HepG2 (cell line): ENCODE measurements at regions not wholly inside any gene's neighbourhood (a gene's known extent, or its start where the extent isn't known, plus 50 kb on each side); places are given as distances from the start of the nearest gene placed in this dataset.

Experiments used
- ATAC-seq: fragments of 200-7000 bp; cut with Tn5 transposase; 3 replicates; pipeline ENCODE4 v1.9.1; 2020; ENCODE audit warnings: mild to moderate bottlenecking, moderate library complexity
- BruUV-seq: library from RNA; stranded (reverse); fragments of 400-500 nt; replicated peaks from 2 replicates; lab custom pipeline; 2021; lab: Mats Ljungman, UMichigan
- CTCF ChIA-PET: fragments of 300-600 bp; formaldehyde crosslinking; extraction: SDS; loops from one replicate; lab custom pipeline; 2021; ENCODE audit warnings: low total read pairs, inconsistent platforms, low intra/inter-chr PET ratio; lab: Yijun Ruan, JAX
- POLR2A ChIA-PET: fragments of 350-600 bp; sonication (Branson Sonifier 250); formaldehyde crosslinking; loops from one replicate; lab custom pipeline; 2020; ENCODE audit warnings: antibody characterized with exemption, inconsistent platforms; lab: Yijun Ruan, JAX
- DNase-seq: peaks from one replicate; pipeline ENCODE4 v3.0.0-alpha.2; 2015; ENCODE audit warnings: low spot score
- FAIRE-seq: peaks from 3 replicates; lab custom pipeline; 2011; peaks lifted over from hg19 to GRCh38; lab: Jason Lieb, UNC
- H2AFZ ChIP-seq: one replicate; pipeline ENCODE4 v1.6.1; 2011; ENCODE audit warnings: low read length, inconsistent platforms
- H3K27ac ChIP-seq: fragments of 300-600 bp; 3 replicates; pipeline ENCODE4 v1.8.0; 2011; ENCODE audit warnings: mixed run types, mild to moderate bottlenecking, mixed read lengths, low read length, inconsistent platforms; ENCODE audit not compliant: insufficient read depth; ENCODE audit errors: extremely low read length
- H3K27me3 ChIP-seq, 2 experiments: fragments of 200-600 bp in 1 of 2; 2 replicates in 1 of 2; 3 replicates in 1 of 2; pipeline versions ENCODE4 v1.6.0 to v1.8.0; 2011; ENCODE audit warnings: low read length in 2 of 2, mild to moderate bottlenecking in 2 of 2, moderate library complexity in 2 of 2, inconsistent platforms in 1 of 2; ENCODE audit not compliant: insufficient read depth in 2 of 2, control insufficient read depth in 1 of 2
- H3K36me3 ChIP-seq, 2 experiments: fragments of 200-600 bp in 1 of 2; replicated peaks in 1 of 2; 2 replicates in 1 of 2; 3 replicates in 1 of 2; pipeline versions ENCODE4 v1.5.1 to v1.8.0; 2011; ENCODE audit warnings: low read length in 2 of 2, inconsistent platforms in 1 of 2; ENCODE audit not compliant: insufficient read depth in 2 of 2, control insufficient read depth in 1 of 2
- H3K4me1 ChIP-seq: 2 replicates; pipeline ENCODE4 v1.5.1; 2012; ENCODE audit warnings: low read length, inconsistent platforms; ENCODE audit not compliant: insufficient read depth
- H3K4me2 ChIP-seq: 2 replicates; pipeline ENCODE4 v1.6.0; 2011; ENCODE audit warnings: low read depth, low read length, inconsistent platforms
- H3K4me3 ChIP-seq, 3 experiments: fragments of 200-600 bp in 1 of 3; sonication (generic), shearing (Covaris generic) in 1 of 3; replicated peaks in 1 of 3; 2 replicates each; pipeline ENCODE4 v1.5.1; 2011 to 2016; ENCODE audit warnings: low read length in 3 of 3, inconsistent platforms in 2 of 3, low read depth in 2 of 3, mild to moderate bottlenecking in 2 of 3, control low read depth in 1 of 3, mixed read lengths in 1 of 3; ENCODE audit not compliant: insufficient read depth in 1 of 3
- H3K79me2 ChIP-seq: one replicate; pipeline ENCODE4 v1.6.1; 2011; ENCODE audit warnings: low read length, inconsistent platforms; ENCODE audit not compliant: insufficient read depth
- H3K9ac ChIP-seq: 2 replicates; pipeline ENCODE4 v1.6.0; 2011; ENCODE audit warnings: mild to moderate bottlenecking, low read depth, low read length, inconsistent platforms; ENCODE audit not compliant: insufficient read depth
- H3K9me3 ChIP-seq: 2 replicates; pipeline ENCODE4 v1.5.1; 2012; ENCODE audit warnings: mild to moderate bottlenecking, low read length
- H4K20me1 ChIP-seq: 2 replicates; pipeline ENCODE4 v1.6.0; 2011; ENCODE audit warnings: inconsistent platforms, mild to moderate bottlenecking, low read length, moderate library complexity; ENCODE audit not compliant: insufficient read depth
- ATF1 ChIP-seq: IDR thresholded peaks from 2 replicates; pipeline ENCODE4 v1.6.1; 2016; ENCODE audit warnings: mild to moderate bottlenecking, control low read depth
- ATM ChIP-seq: fragments of 450-650 bp; IDR thresholded peaks from 2 replicates; pipeline ENCODE4 v1.7.1; 2017; ENCODE audit warnings: mild to moderate bottlenecking, borderline replicate concordance
- EHMT2 ChIP-seq: fragments of 200-600 bp; sonication (generic); IDR thresholded peaks from 2 replicates; pipeline ENCODE4 v1.7.0; 2017; ENCODE audit warnings: antibody characterized with exemption, low read depth, low read length, borderline replicate concordance
- FOSL2 ChIP-seq: sonication (generic); formaldehyde crosslinking; IDR thresholded peaks from 2 replicates; pipeline ENCODE4 v1.4.0; 2020; ENCODE audit warnings: missing genetic modification reagents
- MEF2D ChIP-seq: sonication (generic); formaldehyde crosslinking; IDR thresholded peaks from 2 replicates; pipeline ENCODE4 v1.5.1; 2020; ENCODE audit warnings: mild to moderate bottlenecking, missing genetic modification reagents
- RFXAP ChIP-seq: sonication (generic); formaldehyde crosslinking; IDR thresholded peaks from 2 replicates; pipeline ENCODE4 v1.4.0; 2020; ENCODE audit warnings: missing genetic modification reagents, borderline replicate concordance
- TBP ChIP-seq: sonication (generic); formaldehyde crosslinking; IDR thresholded peaks from 2 replicates; pipeline ENCODE4 v1.5.0; 2020; ENCODE audit warnings: missing genetic modification reagents
- ZBTB46 ChIP-seq: sonication (generic); formaldehyde crosslinking; IDR thresholded peaks from 2 replicates; pipeline ENCODE4 v1.4.0; 2020; ENCODE audit warnings: mild to moderate bottlenecking, missing genetic modification reagents, borderline replicate concordance
- WGBS: methylation state at CpG from one replicate; pipeline ENCODE4 v1.1.6; 2017; ENCODE audit warnings: low lambda C conversion rate; 5-methylcytosine and 5-hydroxymethylcytosine counted together
- in situ Hi-C: cut with HindIII; loops from 2 replicates; pipeline ENCODE4 v1.10.0; 2017; ENCODE audit warnings: low pct_unique_long_range_greater_than_20kb; ENCODE audit not compliant: extremely low pct_ligation_motif_present
- intact Hi-C: fragments of 100-400 bp; cut with micrococcal nuclease; formaldehyde crosslinking; loops from one replicate; pipeline ENCODE4 v1.10.0; 2022; ENCODE audit not compliant: unreplicated experiment
- TF ChIP-seq, protein P1 (sequence below): sonication (generic); formaldehyde crosslinking; IDR thresholded peaks from 2 replicates; pipeline ENCODE4 v1.5.1; 2020; ENCODE audit warnings: mild to moderate bottlenecking, missing genetic modification reagents, borderline replicate concordance
- TF ChIP-seq, protein P2 (sequence below): IDR thresholded peaks from 2 replicates; pipeline ENCODE4 v1.4.0; 2020; ENCODE audit warnings: mild to moderate bottlenecking, missing genetic modification reagents

DNA sequence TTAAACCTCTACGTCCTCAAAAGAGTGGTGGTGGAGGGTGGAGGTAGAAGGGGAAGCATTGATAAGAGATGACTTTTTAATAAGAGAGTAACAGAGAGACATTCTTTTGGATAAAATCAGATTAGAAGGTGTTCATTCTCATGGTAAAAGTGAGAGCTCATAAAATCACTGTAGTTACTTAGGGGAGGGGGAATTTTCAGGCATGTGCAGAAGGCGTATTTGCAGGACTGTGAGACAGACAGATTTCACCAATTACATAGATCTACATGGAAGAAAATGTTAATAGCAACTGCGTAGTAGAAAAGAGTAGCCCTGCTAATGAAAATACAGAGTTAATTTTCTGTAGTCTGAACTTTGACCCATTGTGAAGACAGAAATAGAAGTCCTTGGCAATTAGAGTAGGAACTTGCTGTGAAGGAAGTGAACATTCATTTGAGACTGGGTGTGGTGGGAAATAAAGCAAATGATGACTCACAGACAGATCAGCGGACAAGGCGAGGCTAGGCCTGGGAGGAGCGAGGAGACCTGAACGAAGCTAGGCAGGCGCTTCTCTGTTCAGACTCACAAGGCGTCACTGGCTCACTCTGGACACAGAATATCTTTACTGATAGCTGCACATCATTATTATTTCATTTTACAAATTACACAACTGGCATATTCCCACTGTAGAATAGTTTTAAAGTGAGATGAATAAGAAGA lies 57.2 kb upstream of the FAM9C start:
- Histone ChIP-seq H3K4me3 (no peak overlapping the region), H3K4me1 (no peaks in the 10 kb centered on the region), H3K27ac (no peak overlapping the region), H3K36me3 (no peaks in the 10 kb centered on the region), H2AFZ (no peak overlapping the region), H3K27me3 (no peaks in the 10 kb centered on the region), H4K20me1 (no peaks in the 10 kb centered on the region), H3K9ac (no peak overlapping the region), H3K79me2 (no peaks in the 10 kb centered on the region), H3K4me2 (no peak overlapping the region), H3K9me3 (no peaks in the 10 kb centered on the region)
- 54% methylated on average over 7 of the region's 9 CpGs for WGBS
- in situ Hi-C loops = no loop called here
- ChIA-PET POLR2A (no interaction called here), CTCF (no interaction called here)
- DNase-seq (no peak), FAIRE-seq (no peak), ATAC-seq (no peak)
- TF ChIP-seq ATF1 (CRISPR knock-in tag) = no peak
- no peak for TF ChIP-seq MEF2D (CRISPR knock-in tag)
- peak; percentile 70 for TF ChIP-seq FOSL2 (CRISPR knock-in tag)
- BruUV-seq = no TSS peak
- intact Hi-C loops = no loop called here

- intact Hi-C loops (no loop called here), in situ Hi-C loops (no loop called here)
- Histone ChIP-seq H3K27ac (no peak overlapping the region), H3K9me3 (no peaks in the 10 kb centered on the region), H3K4me2 (no peak overlapping the region), H2AFZ (no peak overlapping the region), H3K4me3 (no peak overlapping the region), H4K20me1 (no peaks in the 10 kb centered on the region), H3K27me3 (no peaks in the 10 kb centered on the region), H3K4me1 (no peaks in the 10 kb centered on the region), H3K36me3 (no peaks in the 10 kb centered on the region), H3K79me2 (no peaks in the 10 kb centered on the region), H3K9ac (no peak overlapping the region)
- DNase-seq (no peak), FAIRE-seq (no peak), ATAC-seq (no peak)
- CTCF ChIA-PET = no interaction called here
- POLR2A ChIA-PET = no interaction called here
- no TSS peak for BruUV-seq
- TF ChIP-seq, protein P1, sequence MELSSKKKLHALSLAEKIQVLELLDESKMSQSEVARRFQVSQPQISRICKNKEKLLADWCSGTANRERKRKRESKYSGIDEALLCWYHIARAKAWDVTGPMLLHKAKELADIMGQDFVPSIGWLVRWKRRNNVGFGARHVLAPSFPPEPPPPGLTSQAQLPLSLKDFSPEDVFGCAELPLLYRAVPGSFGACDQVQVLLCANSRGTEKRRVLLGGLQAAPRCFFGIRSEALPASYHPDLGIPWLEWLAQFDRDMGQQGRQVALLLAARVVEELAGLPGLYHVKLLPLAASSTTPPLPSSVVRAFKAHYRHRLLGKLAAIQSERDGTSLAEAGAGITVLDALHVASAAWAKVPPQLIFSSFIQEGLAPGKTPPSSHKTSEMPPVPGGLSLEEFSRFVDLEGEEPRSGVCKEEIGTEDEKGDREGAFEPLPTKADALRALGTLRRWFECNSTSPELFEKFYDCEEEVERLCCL (CRISPR knock-in tag) = no peak
- TF ChIP-seq MEF2D (CRISPR knock-in tag) (no peak), EHMT2 (no peak), ATM (no peak), ZBTB46 (no peak), RFXAP (CRISPR knock-in tag) (no peak), TBP (CRISPR knock-in tag) (no peak)
- TF ChIP-seq, protein P2, sequence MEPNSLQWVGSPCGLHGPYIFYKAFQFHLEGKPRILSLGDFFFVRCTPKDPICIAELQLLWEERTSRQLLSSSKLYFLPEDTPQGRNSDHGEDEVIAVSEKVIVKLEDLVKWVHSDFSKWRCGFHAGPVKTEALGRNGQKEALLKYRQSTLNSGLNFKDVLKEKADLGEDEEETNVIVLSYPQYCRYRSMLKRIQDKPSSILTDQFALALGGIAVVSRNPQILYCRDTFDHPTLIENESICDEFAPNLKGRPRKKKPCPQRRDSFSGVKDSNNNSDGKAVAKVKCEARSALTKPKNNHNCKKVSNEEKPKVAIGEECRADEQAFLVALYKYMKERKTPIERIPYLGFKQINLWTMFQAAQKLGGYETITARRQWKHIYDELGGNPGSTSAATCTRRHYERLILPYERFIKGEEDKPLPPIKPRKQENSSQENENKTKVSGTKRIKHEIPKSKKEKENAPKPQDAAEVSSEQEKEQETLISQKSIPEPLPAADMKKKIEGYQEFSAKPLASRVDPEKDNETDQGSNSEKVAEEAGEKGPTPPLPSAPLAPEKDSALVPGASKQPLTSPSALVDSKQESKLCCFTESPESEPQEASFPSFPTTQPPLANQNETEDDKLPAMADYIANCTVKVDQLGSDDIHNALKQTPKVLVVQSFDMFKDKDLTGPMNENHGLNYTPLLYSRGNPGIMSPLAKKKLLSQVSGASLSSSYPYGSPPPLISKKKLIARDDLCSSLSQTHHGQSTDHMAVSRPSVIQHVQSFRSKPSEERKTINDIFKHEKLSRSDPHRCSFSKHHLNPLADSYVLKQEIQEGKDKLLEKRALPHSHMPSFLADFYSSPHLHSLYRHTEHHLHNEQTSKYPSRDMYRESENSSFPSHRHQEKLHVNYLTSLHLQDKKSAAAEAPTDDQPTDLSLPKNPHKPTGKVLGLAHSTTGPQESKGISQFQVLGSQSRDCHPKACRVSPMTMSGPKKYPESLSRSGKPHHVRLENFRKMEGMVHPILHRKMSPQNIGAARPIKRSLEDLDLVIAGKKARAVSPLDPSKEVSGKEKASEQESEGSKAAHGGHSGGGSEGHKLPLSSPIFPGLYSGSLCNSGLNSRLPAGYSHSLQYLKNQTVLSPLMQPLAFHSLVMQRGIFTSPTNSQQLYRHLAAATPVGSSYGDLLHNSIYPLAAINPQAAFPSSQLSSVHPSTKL (CRISPR knock-in tag) = no peak
Measured at GRCh38 chrX:13099121-13099520, 54.7 kb upstream of the FAM9C start.
